ENCODE measurements at regions not wholly inside any gene's neighbourhood (a gene's known extent, or its start where the extent isn't known, plus 50 kb on each side); places are given as distances from the start of the nearest gene placed in this dataset.

DNA sequence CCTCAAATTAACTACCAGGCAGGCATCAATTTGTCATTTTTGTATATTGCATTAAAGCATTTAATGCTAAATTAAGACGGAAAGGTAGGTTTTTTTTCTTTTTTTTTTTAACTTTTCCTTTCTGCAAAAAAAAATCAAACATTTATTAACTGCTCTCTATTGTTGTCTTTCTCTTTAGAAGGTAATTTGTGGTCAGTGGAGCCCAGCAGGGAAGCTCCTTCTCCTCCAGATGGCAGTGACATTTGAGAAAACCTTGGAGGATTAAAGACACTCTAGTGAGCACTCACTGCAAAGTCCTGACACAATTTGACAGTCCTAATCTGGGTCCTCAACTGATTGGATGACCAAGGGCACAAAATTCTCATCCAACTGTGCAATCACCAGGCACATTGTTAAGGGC is 102.4 kb downstream of the SLIT2 start:
- DNase-seq: peak; percentile 86

DNA sequence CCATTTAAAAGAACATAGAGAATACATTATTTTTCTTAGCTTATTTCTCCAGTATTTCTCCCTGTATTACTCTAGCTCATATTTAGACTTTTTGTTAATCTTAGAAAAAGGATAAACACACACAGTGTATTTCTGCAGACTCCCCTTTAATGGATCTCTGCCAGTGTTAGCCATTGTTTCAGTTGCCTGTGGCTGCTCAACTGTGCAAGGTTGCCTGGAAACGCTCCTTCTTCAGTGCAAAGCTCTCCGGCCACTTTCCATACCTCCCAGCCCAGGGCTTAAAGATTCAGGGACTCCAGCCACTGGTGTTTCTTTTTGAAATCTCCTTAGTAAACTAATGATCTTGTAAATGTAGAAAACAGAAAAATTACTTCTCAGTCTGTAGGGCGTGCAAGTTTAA is 104.9 kb downstream of the SLIT2 start:
- DNase-seq: no peak

DNA sequence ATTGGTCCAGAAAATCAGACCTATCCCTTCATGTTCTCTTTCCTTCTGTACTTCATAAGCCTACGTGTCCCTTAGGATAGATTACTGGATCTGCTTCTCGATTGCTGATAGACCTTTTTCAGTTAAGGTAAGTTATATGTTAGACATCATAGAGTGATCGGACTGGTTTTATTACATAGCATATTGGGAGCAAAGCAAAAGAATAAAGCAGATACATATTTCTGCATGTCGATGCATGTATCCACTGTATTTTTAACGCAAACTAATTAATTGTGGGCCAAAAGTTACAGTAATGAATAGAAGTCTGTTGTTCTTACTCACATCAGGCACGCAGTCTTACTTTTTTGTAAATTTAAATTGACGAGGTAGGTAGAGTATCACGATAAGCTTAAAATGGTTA is 106.4 kb downstream of the SLIT2 start:
- no peak for DNase-seq

DNA sequence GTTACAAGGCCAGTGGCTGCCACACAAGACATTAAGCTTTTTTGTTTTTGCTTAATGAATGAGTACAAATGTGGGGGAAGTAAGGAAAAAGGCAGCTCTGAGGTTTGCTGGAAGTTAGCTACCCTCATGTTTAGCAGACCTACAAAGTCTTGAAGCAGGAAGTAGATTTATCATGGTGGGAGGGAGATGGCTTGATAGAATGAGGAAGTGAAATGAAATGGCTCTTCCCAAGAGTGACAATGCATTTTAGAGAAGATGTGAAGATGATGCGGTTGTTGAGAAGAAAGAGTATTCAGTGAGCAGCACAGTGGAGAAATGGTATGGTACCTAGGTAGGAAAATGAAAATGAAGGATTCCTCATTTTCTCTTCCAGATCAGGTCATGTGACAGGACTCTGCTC is 108.0 kb downstream of the SLIT2 start:
- DNase-seq: no peak

DNA sequence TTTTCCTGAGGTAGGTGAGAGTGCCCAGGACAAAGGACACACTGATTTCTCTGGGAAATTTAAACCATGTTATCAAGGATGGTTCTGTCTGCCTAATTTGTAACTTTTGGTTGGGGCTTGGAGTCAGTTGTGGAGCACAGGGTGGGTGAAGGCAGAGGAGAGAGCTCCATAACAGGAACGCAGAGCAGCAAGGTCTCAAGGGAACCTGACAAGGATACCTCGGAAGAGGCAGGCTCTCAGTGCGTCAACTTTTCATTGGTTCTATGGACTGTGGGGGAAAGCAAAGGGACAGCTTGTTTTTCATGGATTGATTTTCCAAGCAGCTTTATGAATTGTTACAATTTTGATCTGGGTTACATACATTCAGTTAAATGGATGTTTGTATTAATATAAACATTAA is 110.4 kb downstream of the SLIT2 start:
- no peak for DNase-seq

DNA sequence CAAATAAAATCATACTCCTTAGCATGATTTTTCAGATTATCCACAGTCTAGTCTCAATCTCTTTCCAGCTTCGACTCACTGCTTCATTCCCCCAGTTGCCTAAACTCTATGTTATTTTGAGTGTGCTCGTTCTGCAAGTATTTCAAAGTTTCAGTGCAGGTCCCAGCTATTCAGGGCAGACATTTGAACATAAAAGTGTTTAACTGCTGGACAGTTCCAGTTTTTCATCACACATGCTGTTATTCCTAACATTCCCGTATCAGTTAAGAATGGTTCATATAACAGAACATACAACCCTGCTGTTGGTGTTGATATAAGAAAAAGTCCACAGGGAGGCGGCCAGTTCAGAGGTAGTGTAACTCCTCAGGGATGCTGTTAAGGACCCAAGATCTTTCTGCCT is 113.3 kb downstream of the SLIT2 start:
- DNase-seq: no peak

DNA sequence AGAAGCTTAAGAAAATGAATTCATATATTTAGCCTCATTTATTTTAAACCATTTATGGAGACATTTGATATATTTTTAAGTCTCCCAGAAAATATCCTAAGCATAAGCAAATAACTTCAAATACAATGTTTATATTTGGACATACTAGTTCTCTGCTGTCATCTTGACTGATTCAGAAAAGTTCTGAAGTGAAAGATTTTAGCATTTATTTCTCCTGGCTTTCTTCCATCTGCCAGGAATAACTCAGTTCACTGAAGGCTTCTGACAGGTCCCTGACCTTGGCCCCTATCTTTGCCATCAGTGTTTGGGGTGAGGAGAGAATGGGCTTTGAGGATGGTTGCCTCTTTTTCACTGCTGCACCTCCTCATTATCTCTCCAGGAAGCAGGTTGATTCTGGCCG is 115.7 kb downstream of the SLIT2 start:
- no peak for DNase-seq

DNA sequence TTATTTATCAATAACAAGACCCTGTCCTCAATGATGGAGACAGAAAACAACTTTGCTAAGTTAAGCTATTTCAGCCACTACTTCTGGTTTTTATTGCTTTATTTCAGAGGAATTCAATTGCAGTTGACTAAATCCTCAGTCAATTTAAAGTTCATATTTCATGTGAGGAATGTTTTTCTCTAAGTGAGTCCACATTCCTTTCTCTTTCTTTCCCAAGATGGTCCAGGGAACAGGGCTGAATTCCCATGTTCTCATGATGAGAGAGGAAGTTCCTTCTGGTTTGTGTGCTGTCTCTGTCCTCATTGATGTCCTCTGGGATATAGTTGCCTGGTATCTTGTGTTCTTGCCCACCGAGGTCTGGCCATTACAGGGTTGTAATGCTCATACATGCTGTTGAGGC is 117.2 kb downstream of the SLIT2 start:
- DNase-seq: no peak

DNA sequence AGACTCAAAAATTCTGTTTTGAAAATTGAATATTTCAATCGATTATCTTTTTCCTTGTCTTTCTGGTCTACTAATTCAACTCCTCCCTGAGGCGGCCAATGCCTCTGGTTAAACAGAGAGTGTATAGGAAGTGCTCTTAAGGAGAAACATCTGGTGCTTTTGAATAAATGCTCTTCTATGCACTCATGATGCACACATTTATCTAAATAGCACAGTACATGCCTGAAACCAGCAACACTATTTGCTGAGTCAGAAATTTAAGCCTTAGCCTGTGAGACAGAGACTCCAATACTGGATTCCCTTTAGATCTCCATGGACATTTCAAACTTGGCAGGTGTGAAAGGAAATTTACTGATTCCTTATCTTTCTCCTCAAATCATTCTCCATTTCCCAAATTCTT is 118.6 kb downstream of the SLIT2 start:
- no peak for DNase-seq

DNA sequence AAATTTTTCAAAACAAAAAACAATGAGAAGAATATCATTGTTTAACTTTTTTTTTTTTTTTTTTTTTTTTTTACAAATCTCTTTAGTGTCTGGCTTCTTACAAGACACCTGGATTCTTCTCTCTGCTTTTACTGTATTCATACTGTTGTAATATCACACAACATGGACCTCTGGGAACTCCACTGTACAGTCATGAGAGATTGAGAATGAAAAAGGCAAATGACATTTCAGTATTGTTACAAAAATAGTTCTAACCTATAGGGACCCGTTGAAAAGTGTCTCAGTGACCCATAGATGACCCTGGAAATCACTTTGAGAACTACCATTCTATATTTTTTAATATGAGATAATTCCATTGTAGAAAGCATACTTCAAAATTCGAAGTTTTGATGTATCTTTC is 124.4 kb downstream of the SLIT2 start:
- no peak for DNase-seq

DNA sequence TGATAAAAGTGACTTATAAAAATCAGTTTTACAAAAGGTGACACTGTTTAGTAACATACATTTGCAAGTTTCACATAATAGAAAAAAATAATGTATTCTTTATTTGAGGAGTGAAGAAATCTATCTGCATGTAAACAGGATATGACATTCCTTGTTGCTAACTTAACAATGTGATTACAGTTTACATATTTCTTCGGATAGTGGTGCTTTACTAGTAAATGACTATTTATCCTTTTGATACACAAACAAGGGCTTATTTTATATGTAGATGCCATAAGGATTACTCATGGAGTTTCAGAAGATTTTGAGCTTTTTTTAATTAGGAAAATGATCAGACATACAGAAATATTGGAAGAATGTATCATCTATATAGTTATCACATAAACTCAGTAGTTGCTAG is 126.5 kb downstream of the SLIT2 start:
- no peak for DNase-seq

DNA sequence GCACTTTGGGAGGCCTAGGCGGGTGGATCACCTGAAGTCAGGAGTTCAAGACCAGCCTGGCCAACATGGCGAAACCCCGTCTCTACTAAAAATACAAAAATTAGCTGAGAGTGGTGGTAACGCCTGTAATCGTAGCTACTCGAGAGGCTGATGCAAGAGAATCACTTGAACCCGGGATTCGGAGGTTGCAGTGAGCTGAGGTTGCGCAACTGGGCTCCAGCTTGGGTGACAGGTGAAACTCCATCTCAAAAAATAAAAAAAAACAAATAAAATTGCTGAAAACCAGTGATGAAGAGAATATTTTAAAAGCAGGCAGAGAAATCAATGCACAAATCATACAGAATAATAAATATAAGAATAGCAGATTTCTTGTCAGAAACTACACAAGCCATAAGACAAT is 129.3 kb downstream of the SLIT2 start:
- DNase-seq: no peak

DNA sequence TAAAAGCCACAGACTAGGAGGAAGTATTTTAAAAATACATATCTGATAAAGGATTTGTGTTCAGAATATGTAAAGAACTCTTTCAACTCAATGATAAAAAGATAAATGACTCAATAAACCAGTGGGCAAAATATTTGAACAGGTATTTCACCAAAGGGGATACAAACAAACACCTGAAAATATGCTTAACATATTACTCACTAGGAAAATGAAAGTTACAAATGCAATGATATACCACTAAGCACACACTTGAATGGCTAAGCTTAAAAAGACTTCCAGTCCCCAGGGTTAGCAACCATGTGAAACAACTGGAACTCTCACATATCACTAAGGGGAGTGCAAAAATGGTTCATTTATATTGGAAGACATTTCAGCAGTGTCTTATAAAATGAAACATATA is 131.6 kb downstream of the SLIT2 start:
- no peak for DNase-seq

DNA sequence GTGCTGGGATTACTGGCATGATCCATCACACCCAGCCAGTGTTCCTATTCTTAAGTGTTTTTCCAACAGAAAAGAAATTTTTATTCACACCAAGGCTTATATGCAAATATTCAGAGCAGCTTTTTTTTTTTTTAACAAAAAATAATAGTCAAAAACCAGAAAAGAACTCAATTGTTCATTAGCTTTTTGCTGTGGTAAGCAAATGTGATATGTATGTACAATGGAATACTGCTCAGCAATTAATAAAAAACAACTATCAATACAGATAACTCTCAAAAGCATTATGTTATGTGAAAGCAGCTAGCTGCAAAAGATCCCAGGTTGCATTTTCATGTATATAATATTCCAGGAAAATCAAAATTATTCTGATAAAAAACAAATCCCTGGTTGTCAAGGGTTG is 132.3 kb downstream of the SLIT2 start:
- no peak for DNase-seq

DNA sequence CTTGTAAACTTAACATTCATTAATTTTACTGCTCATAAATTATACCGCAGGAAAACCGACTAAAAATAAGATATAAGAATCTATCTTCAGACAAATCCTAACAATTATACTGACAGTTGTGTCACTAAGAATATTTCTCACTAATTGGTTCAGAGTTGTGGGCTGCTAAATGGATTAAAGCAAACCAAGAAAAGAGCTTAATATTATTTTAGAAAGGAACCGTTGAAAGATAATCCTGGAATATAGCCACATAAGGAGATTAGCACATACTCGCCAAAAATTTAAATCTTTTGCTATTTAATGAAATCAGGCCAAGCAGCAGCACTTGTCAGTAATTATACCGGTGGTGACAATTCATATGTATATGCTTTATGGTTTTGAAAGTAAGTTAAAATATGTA is 132.8 kb downstream of the SLIT2 start:
- peak; percentile 74 for DNase-seq

DNA sequence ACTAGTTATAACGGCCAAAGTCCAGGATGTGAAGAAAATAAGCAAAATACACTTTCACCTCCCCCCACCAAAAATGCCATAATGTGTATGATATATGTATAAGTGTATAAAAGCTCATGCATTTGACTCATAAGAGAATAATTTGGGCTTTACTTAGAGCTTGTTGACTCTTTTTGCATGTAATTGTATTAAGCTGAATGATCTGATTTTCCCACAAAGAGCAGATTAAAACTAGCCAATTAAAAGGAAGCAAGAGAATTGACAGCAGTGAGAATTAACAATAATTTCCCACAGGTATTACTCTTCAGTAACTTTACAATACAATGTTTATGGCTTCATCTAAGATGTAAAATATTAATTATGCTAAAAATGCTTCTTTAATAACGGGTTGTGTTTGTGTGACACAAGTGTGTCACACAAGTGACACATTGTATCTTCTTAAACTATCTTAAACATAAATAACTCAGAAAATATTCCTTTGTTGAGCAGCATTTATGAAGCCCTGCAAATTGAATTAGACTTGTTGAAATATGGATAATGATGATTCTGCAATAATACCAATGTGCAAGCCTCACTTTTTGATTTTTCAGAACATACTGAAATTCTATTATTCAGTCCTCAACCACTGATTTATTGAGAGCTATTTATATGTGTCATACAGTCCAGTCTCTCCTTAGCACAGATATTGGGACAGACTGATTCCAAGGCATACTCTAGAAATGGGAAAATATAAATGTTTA is 134.5 kb downstream of the SLIT2 start:
- DNase-seq: no peak

DNA sequence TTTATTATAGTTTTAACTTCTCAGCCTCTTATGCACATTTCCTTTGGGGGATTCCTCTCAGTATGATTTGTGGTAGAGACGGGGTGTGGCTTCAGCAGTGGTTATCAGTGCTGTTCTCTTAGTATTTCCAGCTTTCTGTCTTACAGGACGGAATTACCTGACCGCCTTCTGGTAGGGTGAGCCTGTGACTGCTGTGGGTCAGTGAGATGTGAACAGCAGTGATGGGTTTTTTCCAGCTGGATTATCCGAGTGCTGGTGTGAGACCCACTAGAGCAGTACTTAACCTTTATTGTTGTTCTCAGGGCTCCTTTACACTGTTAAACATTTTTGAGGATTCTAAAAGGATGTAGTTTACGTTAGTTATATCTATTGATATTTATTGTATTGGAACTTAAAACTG is 135.2 kb downstream of the SLIT2 start:
- no peak for DNase-seq

DNA sequence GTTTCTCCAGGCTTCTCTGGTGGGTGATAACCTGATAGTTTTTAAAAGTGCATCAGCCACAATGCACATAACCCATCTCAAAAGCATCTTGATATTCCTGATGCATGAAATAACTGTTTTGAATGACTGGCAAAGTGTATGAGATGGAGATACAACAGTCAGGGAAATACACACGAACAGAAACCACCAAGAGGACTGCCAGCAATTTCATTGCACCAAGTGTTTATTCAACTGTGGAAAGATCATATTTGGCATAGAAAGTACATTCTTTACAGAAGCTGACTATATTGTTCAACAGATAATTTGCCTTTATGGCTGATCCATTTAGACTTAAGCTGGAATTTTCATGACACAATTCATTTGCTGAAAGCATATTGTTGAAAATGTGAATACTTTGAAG is 139.5 kb downstream of the SLIT2 start:
- no peak for DNase-seq

DNA sequence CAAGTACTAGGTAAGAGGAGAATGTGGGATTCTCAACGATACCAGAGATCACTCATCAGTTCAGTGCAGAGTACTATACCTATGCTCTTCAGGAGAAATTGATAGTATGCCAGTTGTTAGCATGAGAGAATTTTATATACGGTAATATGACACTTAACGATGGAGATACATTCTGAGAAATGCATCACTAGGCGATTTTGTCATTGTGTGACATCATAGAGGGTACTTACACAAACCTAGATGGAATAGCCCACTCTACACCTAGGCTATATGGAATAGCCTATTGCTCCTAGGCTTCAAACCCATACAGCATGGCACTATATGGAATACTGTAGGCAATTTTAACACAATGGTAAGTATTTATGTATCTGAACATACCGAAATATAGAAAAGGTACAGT is 140.2 kb downstream of the SLIT2 start:
- no peak for DNase-seq

DNA sequence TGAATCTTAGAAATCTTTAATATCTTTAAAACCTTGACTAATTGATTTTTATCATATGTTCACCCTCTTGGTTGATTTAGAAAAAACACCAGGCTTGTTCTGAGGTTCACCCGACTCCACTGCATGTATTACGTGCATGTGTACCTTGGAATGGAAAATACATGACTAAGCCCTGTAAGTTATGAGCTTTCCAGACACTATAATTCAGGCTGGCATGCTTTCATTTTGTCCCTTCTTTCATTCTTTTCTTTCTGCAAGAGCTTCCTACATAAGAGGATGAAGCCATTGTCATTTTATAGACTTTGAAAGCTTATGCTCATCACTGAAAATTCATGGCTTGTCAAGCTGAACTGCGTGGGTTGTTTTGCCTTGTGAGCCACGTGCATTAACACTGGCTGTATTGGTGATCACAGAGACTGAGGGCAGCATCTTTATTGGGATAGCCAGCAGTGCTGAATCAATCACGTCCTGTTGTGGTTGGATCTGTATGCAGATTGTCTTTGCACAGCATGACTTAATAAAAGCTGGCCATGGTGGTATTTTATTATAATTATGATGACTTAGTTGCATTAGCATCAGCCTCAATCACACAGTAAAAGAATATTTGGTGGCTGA is 141.9 kb downstream of the SLIT2 start:
- DNase-seq: no peak

DNA sequence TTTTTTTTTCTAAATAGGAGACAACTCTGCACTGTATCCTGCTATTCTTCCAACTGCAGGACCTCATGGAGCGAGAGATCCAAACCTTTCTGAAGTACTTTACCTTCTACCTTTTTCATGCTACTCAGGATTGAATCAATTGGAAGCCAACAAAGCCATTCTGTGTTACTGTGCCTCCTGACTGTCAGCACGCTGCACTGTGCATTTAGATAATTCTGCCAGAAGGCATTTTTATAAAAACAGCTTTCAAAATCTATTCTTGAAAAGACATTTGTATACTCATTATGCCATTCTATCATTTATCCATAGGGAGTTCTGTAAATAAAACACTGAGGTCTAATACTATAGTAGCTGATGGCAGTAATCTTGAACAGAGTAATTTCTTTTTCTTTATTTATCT is 142.8 kb downstream of the SLIT2 start:
- no peak for DNase-seq

DNA sequence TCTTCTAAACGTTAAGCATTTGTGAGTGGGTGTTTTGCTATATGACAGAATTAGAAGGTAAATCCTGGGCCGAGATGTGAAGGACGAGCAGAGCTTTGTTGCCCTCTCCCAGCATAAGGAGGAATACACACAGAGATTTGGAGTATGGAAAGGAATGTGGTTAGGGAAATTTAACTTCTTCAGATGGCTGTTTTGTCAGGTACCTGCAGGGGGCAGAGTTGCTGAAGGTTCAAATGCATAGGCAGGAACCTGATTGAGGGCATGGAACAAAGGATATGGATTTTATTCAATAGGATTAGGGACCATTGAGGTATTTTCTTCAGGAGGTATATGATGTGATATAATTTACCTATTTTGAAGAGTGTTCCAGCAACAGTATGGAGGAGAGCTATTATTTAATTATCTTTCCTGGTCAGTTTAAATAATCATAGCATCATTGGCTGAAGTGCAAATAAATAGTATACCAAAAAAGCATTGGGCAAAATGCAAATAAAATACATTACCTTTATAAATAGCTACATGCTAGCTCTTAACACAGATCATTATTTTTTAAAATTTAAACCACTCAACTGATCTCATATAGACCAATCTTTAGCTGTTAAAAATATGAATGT is 143.6 kb downstream of the SLIT2 start:
- no peak for DNase-seq

DNA sequence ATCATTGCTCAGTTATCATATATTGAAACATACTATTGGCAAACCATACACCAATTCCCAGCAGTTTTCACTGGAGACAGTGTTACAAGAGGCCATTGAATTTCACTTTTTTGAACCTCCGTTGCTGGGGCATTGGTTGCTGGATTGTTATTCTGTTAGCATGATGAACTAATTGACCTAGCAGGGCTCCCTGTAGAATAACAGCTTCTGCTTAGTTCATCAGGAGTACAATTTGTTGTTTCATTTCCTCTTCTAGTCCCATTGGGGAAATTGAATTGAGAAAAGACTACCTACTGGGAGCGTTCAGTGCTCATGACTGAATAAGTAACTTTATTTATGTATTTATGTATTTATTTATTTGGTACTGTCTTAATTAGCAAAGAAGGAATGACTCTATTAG is 151.6 kb downstream of the SLIT2 start:
- no peak for DNase-seq

DNA sequence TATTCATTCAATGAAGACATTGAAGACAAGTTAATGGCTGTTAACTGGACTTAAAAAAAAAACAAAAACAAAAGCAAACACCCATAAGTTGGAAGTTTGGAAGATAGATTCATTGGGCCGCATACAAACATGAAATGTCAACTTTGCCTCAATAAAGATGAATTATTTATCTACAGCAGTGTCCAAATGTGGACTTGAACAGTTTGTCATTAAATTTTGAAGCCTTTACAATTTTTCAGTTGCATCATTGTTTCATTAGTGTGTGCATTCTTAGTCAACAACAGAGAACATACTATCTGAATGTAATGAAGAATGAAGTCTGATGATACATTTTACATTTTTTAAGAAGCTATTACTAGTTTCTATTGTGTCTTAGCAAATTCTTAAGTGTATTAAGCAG is 152.1 kb downstream of the SLIT2 start:
- DNase-seq: no peak

DNA sequence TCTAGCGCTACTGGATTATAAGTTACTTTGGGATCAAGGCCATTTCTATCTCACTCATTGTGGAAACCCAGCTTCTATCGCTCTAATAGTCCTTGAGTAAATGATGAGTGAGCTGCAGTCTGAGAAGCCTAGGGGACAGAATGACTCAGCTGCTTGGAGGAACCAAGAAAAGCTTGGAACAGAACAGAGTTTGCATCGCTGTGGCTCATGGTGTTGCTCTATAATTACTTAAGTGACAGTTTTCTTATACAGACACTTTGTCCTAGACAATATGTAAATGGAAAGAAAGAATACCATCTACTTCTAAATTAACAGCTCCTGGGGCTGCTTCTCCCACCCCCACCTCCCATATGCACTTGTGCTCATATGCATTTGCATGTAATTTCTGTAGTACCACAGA is 156.9 kb downstream of the SLIT2 start:
- DNase-seq: no peak
